Breast epithelium (tissue), 4 donors: ENCODE measurements at regions not wholly inside any gene's neighbourhood (a gene's known extent, or its start where the extent isn't known, plus 50 kb on each side); places are given as distances from the start of the nearest gene placed in this dataset.
"Not testable (repeated sequence)": the region's sequence is repeated elsewhere in the genome, so short reads cannot be mapped to it uniquely, and the experiment has no call there.

Source experiments
- DNase-seq, 2 donors: peaks; one replicate each; pipeline ENCODE4 v3.0.0-alpha.2; 2019; ENCODE audit warnings: low spot score in 2 of 2
- H3K27ac ChIP-seq, 2 donors: fragments of 200-600 bp; sonication (generic) in 1 of 2; one replicate each; pipeline ENCODE4 v1.5.1; 2016 to 2019; ENCODE audit warnings: mild to moderate bottlenecking in 1 of 2
- H3K27me3 ChIP-seq, 2 donors: fragments of 200-600 bp; sonication (generic) in 1 of 2; one replicate each; pipeline versions ENCODE4 v1.5.1 to v1.6.0; 2017 to 2019; ENCODE audit warnings: control low read depth in 1 of 2, mild to moderate bottlenecking in 1 of 2
- H3K36me3 ChIP-seq: fragments of 200-600 bp; one replicate; pipeline ENCODE4 v1.5.1; 2019
- H3K4me1 ChIP-seq, 2 donors: fragments of 200-600 bp; sonication (generic); one replicate each; pipeline ENCODE4 v1.5.1; 2016 to 2019; ENCODE audit warnings: control low read depth in 1 of 2
- H3K4me3 ChIP-seq, 3 donors: fragments of 200-600 bp; sonication (generic); 1 replicate in 2 of 3; 2 replicates in 1 of 3; pipeline ENCODE4 v1.5.1; 2016 to 2019; ENCODE audit warnings: mild to moderate bottlenecking in 3 of 3, moderate library complexity in 2 of 3
- H3K9me3 ChIP-seq, 2 donors: fragments of 200-600 bp; sonication (generic) in 1 of 2; one replicate each; pipeline ENCODE4 v1.5.1; 2016 to 2019; ENCODE audit warnings: control low read depth in 1 of 2
- CTCF ChIP-seq, 3 donors: fragments of 450-650 bp; IDR thresholded peaks; one replicate each; pipeline ENCODE4 v1.5.1; 2016 to 2017; ENCODE audit warnings: antibody characterized with exemption in 3 of 3, mild to moderate bottlenecking in 3 of 3, moderate library complexity in 3 of 3
- POLR2A ChIP-seq: fragments of 450-650 bp; IDR thresholded peaks from one replicate; pipeline ENCODE4 v1.6.1; 2016; ENCODE audit warnings: antibody characterized with exemption, mild to moderate bottlenecking, moderate library complexity
- POLR2AphosphoS5 ChIP-seq, 3 donors: sonication (generic); formaldehyde crosslinking; IDR thresholded peaks; one replicate each; pipeline ENCODE4 v1.6.1; 2017; ENCODE audit warnings: antibody characterized with exemption in 3 of 3
- intact Hi-C: fragments of 100-400 bp; cut with DNase I; formaldehyde crosslinking; loops from one replicate; pipeline ENCODE4 v1.15.1; 2023; ENCODE audit warnings: low total_unique reads

GRCh38 chr9:38478211-38478610 lies 54.0 kb upstream of the IGFBPL1 start:
- no peaks in the 10 kb centered on the region for H3K36me3 ChIP-seq

GRCh38 chr9:38474476-38474875 lies 50.2 kb upstream of the IGFBPL1 start:
- H3K4me3 ChIP-seq, H3K27me3 ChIP-seq, H3K27ac ChIP-seq, H3K9me3 ChIP-seq, intact Hi-C loops, DNase-seq, H3K36me3 ChIP-seq, H3K4me1 ChIP-seq: not testable (repeated sequence)

More at GRCh38 chr9:38478211-38478610, 54.0 kb upstream of the IGFBPL1 start:
- intact Hi-C loops, result no loop called here
- no peaks in the 10 kb centered on the region for H3K4me1 ChIP-seq
- no peaks in the 10 kb centered on the region for H3K27me3 ChIP-seq
- no peak overlapping the region for H3K4me3 ChIP-seq
- TF ChIP-seq CTCF (IDR thresholded peaks at IDR 0.05) (no peak), POLR2A (no peak), POLR2AphosphoS5 (IDR thresholded peaks at IDR 0.05) (no peak)
- no peak for DNase-seq
- H3K27ac ChIP-seq, result no peak overlapping the region
- no peaks in the 10 kb centered on the region for H3K9me3 ChIP-seq
